MM.1S (cell line): ENCODE measurements at regions not wholly inside any gene's neighbourhood (a gene's known extent, or its start where the extent isn't known, plus 50 kb on each side); places are given as distances from the start of the nearest gene placed in this dataset.

Experiments used
- DNase-seq: peaks from one replicate; pipeline ENCODE4 v3.0.0-alpha.2; 2015
- H2AFZ ChIP-seq: fragments of 300-600 bp; sonication (generic); 2 replicates; pipeline ENCODE4 v1.6.0; 2016; ENCODE audit warnings: antibody characterized with exemption, low read length
- H3F3A ChIP-seq: fragments of 300-600 bp; sonication (generic); 2 replicates; pipeline ENCODE4 v1.6.1; 2016; ENCODE audit warnings: mild to moderate bottlenecking, antibody characterized with exemption, low read length, moderate library complexity, mixed read lengths; ENCODE audit not compliant: insufficient read depth
- H3K27ac ChIP-seq: fragments of 300-600 bp; sonication (generic); 2 replicates; pipeline ENCODE4 v1.5.1; 2016; ENCODE audit warnings: mild to moderate bottlenecking, low read length
- H3K27me3 ChIP-seq: fragments of 300-600 bp; sonication (generic); replicated peaks from 2 replicates; pipeline ENCODE4 v1.6.0; 2016; ENCODE audit warnings: low read length; ENCODE audit not compliant: insufficient read depth
- H3K36me3 ChIP-seq: fragments of 300-600 bp; sonication (generic); replicated peaks from 2 replicates; pipeline ENCODE4 v1.6.1; 2016; ENCODE audit warnings: mild to moderate bottlenecking, low read length, mixed read lengths; ENCODE audit not compliant: insufficient read depth
- H3K4me1 ChIP-seq: fragments of 300-600 bp; sonication (generic); 2 replicates; pipeline ENCODE4 v1.6.1; 2016; ENCODE audit warnings: low read length, mixed read lengths
- H3K4me2 ChIP-seq: fragments of 300-600 bp; sonication (generic); 2 replicates; pipeline ENCODE4 v1.6.0; 2016; ENCODE audit warnings: low read depth, low read length
- H3K4me3 ChIP-seq: fragments of 300-600 bp; sonication (generic); 2 replicates; pipeline ENCODE4 v1.5.1; 2016; ENCODE audit warnings: low read length, mixed read lengths
- H3K79me2 ChIP-seq: fragments of 300-600 bp; sonication (generic); 2 replicates; pipeline ENCODE4 v1.6.1; 2016; ENCODE audit warnings: mixed run types, low read length, mixed read lengths
- H3K9ac ChIP-seq: fragments of 300-600 bp; sonication (generic); 2 replicates; pipeline ENCODE4 v1.6.1; 2016; ENCODE audit warnings: low read length, mixed read lengths
- H3K9me2 ChIP-seq: fragments of 300-600 bp; sonication (generic); replicated peaks from 2 replicates; pipeline ENCODE4 v1.6.1; 2016; ENCODE audit warnings: mild to moderate bottlenecking, low read length, mixed read lengths; ENCODE audit not compliant: insufficient read depth
- H3K9me3 ChIP-seq: fragments of 300-600 bp; sonication (generic); replicated peaks from 2 replicates; pipeline ENCODE4 v1.6.1; 2016; ENCODE audit warnings: mild to moderate bottlenecking, low read length, mixed read lengths; ENCODE audit not compliant: insufficient read depth
- H4K20me1 ChIP-seq: fragments of 300-600 bp; sonication (generic); 2 replicates; pipeline ENCODE4 v1.6.1; 2016; ENCODE audit warnings: mild to moderate bottlenecking, low read length, moderate library complexity, mixed read lengths; ENCODE audit not compliant: insufficient read depth
- CTCF ChIP-seq: fragments of 300-600 bp; sonication (generic); IDR thresholded peaks from 2 replicates; pipeline ENCODE4 v1.5.1; 2016; ENCODE audit warnings: antibody characterized with exemption, low read length, mixed read lengths
- EZH2 ChIP-seq: fragments of 300-600 bp; sonication (generic); optimal IDR thresholded peaks from 2 replicates; pipeline ENCODE3; 2017; ENCODE audit warnings: low read depth, mild to moderate bottlenecking, antibody characterized with exemption, low read length, mixed read lengths
- EZH2phosphoT487 ChIP-seq: fragments of 300-600 bp; sonication (generic); IDR thresholded peaks from 2 replicates; pipeline ENCODE4 v1.6.1; 2018; ENCODE audit warnings: antibody characterized with exemption, low read length

GRCh38 chr12:42744539-42745182, 155.1 kb upstream of the PRICKLE1 start:
- Histone ChIP-seq H3K27ac (no peak overlapping the region), H3K4me3 (no peak overlapping the region), H2AFZ (no peak overlapping the region), H3K9me3 (no peaks in the 10 kb centered on the region), H3K4me1 (no peaks in the 10 kb centered on the region), H3K9me2 (no peaks in the 10 kb centered on the region), H3K27me3 (no peaks in the 10 kb centered on the region), H3K4me2 (no peak overlapping the region), H3K9ac (no peak overlapping the region), H4K20me1 (no peaks in the 10 kb centered on the region), H3F3A (no peaks in the 10 kb centered on the region), H3K79me2 (no peaks in the 10 kb centered on the region), H3K36me3 (no peaks in the 10 kb centered on the region)
- TF ChIP-seq CTCF (no peak), EZH2 (no peak), EZH2phosphoT487 (no peak)
- DNase-seq = no peak

GRCh38 chr12:42742716-42743115, 153.2 kb upstream of the PRICKLE1 start:
- TF ChIP-seq EZH2phosphoT487 (no peak), EZH2 (no peak), CTCF (no peak)
- Histone ChIP-seq H3K4me3 (no peak overlapping the region), H4K20me1 (no peaks in the 10 kb centered on the region), H3K36me3 (no peaks in the 10 kb centered on the region), H2AFZ (no peak overlapping the region), H3K79me2 (no peaks in the 10 kb centered on the region), H3K9me3 (no peaks in the 10 kb centered on the region), H3K27me3 (no peaks in the 10 kb centered on the region), H3K4me1 (no peaks in the 10 kb centered on the region), H3K4me2 (no peak overlapping the region), H3F3A (no peaks in the 10 kb centered on the region), H3K9me2 (no peaks in the 10 kb centered on the region), H3K27ac (no peak overlapping the region), H3K9ac (no peak overlapping the region)
- no peak for DNase-seq

- Histone ChIP-seq H2AFZ (no peak overlapping the region), H3K9me2 (no peaks in the 10 kb centered on the region), H3K27ac (no peak overlapping the region), H4K20me1 (no peaks in the 10 kb centered on the region), H3K9me3 (no peaks in the 10 kb centered on the region), H3K36me3 (no peaks in the 10 kb centered on the region), H3K27me3 (no peaks in the 10 kb centered on the region), H3K4me3 (no peak overlapping the region), H3K79me2 (no peaks in the 10 kb centered on the region), H3K4me2 (no peak overlapping the region), H3F3A (no peaks in the 10 kb centered on the region), H3K9ac (no peak overlapping the region), H3K4me1 (no peaks in the 10 kb centered on the region)
- TF ChIP-seq CTCF (no peak), EZH2 (no peak), EZH2phosphoT487 (no peak)
- DNase-seq = no peak
These were observed 152.4 kb upstream of the PRICKLE1 start for GRCh38 chr12:42741771-42742510.
